Left colon (tissue), 2 donors: ENCODE measurements at regions not wholly inside any gene's neighbourhood (a gene's known extent, or its start where the extent isn't known, plus 50 kb on each side); places are given as distances from the start of the nearest gene placed in this dataset.

Experiments used
- ATAC-seq: fragments of 200-7000 bp; cut with Tn5 transposase; one replicate; pipeline ENCODE4 v1.9.1; 2020; ENCODE audit warnings: mild to moderate bottlenecking, moderate library complexity
- DNase-seq, 2 donors: peaks; one replicate each; pipeline ENCODE4 v3.0.0-alpha.2; 2020
- intact Hi-C, 2 donors: fragments of 100-400 bp; cut with DNase I in 1 of 2; cut with micrococcal nuclease in 1 of 2; formaldehyde crosslinking; loops; one replicate each; pipeline versions ENCODE4 v1.11.2 to v1.14.0; 2022; cut with DNase I, micrococcal nuclease
- donor health status: DM: no; HTN: no; CAD: no.
- donor health status: DM: yes; HTN: yes; CAD: no.

- no peak for DNase-seq
- ATAC-seq: no peak
- intact Hi-C loops: no loop called here
Measured at GRCh38 chr12:91368613-91369012, 186.0 kb upstream of the DCN start.

DNA sequence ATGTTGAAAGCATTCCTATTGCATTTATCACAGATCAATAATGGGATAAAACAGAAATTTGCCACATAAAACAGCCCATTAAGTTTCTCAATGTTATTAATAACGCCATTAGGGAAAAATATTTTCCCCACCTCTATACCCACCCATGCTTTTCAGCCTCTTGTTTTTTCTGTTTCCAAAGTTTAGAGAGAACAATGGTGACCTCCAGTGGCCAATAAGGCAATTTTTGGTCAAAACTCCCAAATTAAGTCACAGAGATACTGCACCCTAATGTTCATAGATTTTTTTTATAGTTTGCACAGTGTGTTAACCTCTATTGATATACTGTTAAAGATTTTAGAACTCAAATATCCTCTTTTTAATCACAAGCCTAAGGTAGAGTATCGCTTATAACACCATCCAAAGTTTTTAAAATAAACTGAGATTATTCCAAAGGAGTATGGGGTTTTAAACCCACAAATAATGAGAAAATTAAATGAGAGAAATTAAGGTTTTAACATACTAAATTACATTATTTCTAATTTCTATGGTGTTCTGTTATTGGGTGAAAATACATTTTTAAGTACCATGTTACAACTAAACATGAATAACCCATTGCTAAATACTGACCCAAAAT, 184.7 kb upstream of the DCN start:
- DNase-seq: no peak
- intact Hi-C loops: no loop called here
- ATAC-seq: no peak

DNA sequence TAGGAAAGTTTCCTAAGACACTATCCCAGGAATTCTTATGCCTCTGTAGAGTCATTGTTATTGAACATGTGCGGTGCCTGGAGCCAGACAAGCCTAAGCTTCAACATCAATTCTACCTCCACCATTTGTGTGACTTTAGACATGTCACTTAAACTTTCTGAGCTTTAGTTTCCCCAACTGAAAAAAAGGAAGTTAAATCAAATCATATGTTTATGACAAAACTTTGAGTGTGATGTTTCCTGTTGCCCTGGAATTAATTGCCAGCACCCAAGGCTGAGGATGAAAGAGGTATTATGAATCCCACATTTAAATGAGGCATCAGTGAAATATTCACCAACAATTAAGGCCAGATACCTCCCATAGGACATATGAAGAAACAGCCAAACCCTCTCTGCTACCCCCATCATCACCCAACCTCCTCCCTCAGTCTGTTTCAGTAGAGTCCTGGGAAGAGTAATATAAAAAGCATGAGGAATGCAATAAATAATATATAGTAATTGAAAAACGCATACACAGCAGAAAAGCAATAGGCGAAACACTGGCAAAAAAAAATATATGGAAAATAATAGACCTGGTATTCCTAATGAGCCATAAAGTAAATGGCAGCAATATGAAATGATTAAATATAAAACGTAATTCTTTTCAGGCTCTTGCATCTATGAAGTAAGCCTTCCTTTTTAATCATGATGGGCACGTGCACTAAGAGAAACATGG, 182.0 kb upstream of the DCN start:
- no peak for DNase-seq
- intact Hi-C loops: no loop called here
- ATAC-seq: no peak

DNA sequence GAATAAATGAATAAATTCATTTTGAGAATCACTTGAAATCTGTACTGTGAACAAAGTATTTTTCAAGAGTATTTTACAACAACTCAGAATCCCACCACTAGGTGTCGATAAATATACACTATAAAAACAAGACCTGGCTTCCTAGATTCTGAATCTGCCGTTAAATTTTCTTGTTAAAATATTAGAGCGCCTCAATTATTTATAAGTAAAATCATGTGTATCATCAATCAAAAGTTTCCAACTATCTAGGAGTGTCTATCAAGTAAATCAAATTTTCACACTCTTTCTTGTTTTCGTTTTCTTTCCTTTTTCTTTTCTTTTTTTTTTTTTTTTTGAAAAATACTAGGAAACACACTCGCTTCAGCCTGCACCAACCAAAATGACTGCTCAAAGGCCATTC, 179.2 kb upstream of the DCN start:
- intact Hi-C loops: no loop called here
- DNase-seq: no peak

GRCh38 chr12:91357381-91357780, 174.8 kb upstream of the DCN start:
- ATAC-seq: peak; percentile 84
- no peak for DNase-seq
- intact Hi-C loops: loop anchor here in 1 of 2 donors (5.0 kb wide), 1 partner anchor 380 kb away; no protein-coding TSS in a partner anchor

More for the DNA sequence above, 179.2 kb upstream of the DCN start:
- no peak for ATAC-seq

DNA sequence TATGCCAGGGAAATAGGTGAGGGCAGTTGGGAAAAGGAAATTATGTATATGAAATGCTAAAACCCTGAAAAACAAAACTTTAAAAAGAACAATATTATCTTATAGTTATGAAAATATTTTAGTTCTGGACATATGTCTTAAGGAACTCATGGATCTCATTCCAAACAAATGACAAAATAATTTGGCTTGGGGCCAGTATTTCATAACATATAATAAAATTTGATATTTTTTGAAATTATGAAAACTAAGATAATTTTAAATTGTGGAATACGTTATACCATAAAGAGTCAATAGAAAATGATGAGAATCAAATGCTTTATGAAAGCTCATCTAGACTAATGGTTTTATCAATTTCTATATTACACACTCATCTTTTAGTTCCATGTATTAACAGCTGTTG, 173.8 kb upstream of the DCN start:
- ATAC-seq: no peak
- intact Hi-C loops: loop anchor here in 1 of 2 donors (5.0 kb wide), 1 partner anchor 379 kb away; no protein-coding TSS in a partner anchor
- no peak for DNase-seq

- DNase-seq: peak; percentile 58 to 75
- ATAC-seq: peak; percentile 72
- intact Hi-C loops: loop anchor here in 1 of 2 donors (5.0 kb wide), 1 partner anchor 378 kb away; no protein-coding TSS in a partner anchor
Measured at GRCh38 chr12:91355150-91356006, 172.8 kb upstream of the DCN start.

DNA sequence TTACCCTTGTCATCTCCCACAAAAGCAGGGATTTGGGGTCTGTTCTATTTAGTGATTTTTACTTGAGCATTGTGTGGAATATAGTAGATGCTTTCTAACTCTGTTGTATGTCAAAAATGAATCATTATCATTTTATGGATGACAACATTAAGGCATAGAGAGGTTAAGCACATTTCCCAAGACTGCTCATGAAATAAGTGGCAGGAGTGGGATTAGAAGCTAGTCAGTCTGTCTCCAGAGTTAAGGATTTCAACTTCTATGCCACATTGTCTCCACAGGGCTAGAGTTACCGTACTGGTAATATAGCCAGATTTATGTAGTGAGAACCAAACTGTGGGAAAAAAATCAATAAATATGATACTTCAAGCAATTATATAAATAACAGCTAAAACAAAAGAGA, 170.6 kb upstream of the DCN start:
- ATAC-seq (no peak), DNase-seq (no peak)
- intact Hi-C loops: no loop called here

GRCh38 chr12:91349476-91349875, 166.9 kb upstream of the DCN start:
- intact Hi-C loops: no loop called here
- no peak for DNase-seq
- no peak for ATAC-seq

GRCh38 chr12:91347481-91348214, 165.0 kb upstream of the DCN start:
- intact Hi-C loops: no loop called here
- ATAC-seq: no peak
- no peak for DNase-seq

DNA sequence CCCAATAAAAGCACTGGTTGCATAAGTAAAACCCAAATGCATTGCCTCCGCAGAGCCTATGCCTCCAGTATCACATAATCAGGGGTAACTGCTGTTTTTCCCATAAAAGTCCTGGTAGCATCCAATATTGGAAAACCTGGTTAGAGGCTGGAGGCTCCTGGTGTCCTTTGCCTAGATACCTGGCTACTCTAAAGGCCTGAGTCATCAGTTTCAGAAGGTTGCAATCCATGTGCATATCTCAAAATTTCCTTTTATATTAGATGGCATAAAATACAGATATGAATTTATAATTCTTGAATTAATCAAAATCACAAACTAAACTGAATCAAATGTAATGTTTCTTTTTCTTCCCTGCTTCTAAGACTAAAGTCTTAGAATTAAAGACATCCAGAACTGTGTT, 164.2 kb upstream of the DCN start:
- intact Hi-C loops: no loop called here
- ATAC-seq (no peak), DNase-seq (no peak)

DNA sequence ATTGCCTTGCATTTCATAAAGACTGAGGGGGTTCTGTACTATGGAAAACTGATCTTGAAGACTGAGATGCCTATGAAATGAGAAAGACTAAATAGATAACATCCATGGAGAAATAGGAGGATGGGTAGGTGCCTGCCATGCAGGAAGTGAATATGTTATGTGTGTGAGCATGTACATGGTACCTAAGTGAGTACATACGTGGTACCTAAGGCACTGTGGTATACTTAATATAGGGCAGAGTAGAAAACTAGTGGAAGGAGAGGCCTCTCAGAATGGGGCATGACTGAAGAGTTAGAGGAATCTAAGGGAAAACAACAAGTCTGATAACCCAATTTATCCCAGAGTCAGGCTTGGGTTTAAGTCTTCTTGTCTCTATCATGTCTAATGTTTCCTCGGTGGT, 161.8 kb upstream of the DCN start:
- intact Hi-C loops: no loop called here

GRCh38 chr12:91343010-91343409, 160.4 kb upstream of the DCN start:
- DNase-seq: no peak
- intact Hi-C loops: no loop called here

More for the DNA sequence above, 161.8 kb upstream of the DCN start:
- no peak for DNase-seq
- no peak for ATAC-seq

GRCh38 chr12:91339106-91339505, 156.5 kb upstream of the DCN start:
- ATAC-seq (no peak), DNase-seq (no peak)
- intact Hi-C loops: no loop called here

More at GRCh38 chr12:91343010-91343409, 160.4 kb upstream of the DCN start:
- no peak for ATAC-seq

DNA sequence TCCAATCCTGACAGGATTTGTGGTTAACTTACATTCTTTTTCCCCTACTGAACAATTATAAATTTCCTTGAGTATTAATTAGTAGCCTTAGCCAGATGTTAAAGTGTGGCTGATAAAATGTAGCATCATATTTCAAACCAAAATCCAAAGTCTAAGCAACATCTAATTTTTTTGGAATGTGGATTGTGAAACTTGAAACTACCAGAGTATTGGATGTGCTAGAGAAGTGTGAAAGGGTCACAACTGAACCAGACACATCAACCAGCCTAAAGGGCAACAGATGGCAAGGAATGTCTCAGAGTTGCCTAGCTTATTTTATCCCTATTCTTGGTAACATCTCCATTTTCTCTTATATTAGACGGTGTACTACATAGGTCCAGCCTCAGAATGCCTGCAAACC, 153.1 kb upstream of the DCN start:
- DNase-seq (no peak), ATAC-seq (no peak)
- intact Hi-C loops: no loop called here

DNA sequence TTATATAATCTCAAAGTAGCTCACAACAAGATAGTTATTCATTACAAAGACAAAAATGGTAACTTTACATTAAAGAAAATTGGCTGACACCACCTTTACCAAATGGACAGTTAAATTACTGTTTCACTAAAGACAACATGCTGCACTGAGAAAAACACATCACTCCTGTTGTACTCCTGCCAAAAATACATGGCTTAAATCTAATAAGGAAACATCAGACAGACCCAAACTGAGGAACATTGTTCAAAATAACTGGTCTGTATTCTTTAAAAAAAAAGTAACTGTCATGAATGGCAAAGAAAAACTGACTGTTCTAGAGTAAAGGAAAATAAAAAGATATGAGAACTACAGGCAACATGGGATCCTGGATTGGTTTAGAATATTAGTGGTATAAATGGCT, 151.3 kb upstream of the DCN start:
- ATAC-seq: no peak
- DNase-seq: no peak
- intact Hi-C loops: no loop called here

DNA sequence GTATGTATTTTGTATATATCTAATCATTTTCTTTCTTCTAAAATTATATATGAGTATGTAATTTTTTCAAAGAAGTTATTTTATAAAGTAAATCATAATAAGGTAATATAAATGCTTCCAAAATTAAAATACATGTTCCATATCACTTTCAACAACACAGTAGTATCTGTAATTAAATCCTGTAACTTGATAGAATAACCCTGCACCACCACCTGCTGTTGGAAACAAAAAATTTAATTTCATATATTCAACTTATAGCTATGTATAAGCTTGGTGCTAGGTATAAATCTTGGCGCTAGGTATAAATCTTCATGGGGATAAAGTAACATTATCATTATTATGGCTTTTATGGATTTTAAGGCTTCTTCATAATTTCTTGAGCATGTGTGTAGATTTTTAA, 149.7 kb upstream of the DCN start:
- no peak for DNase-seq
- intact Hi-C loops: no loop called here

GRCh38 chr12:91331371-91331770, 148.8 kb upstream of the DCN start:
- DNase-seq: no peak
- intact Hi-C loops: no loop called here

More for the DNA sequence above, 149.7 kb upstream of the DCN start:
- ATAC-seq: no peak

GRCh38 chr12:91328451-91328850, 145.8 kb upstream of the DCN start:
- DNase-seq (no peak), ATAC-seq (no peak)
- intact Hi-C loops: loop anchor here in 1 of 2 donors (5.0 kb wide), 1 partner anchor 151 kb away; no protein-coding TSS in a partner anchor

More at GRCh38 chr12:91331371-91331770, 148.8 kb upstream of the DCN start:
- no peak for ATAC-seq
